ENCODE measurements at regions not wholly inside any gene's neighbourhood (a gene's known extent, or its start where the extent isn't known, plus 50 kb on each side); places are given as distances from the start of the nearest gene placed in this dataset.
"Not testable (repeated sequence)": the region's sequence is repeated elsewhere in the genome, so short reads cannot be mapped to it uniquely, and the experiment has no call there.

DNA sequence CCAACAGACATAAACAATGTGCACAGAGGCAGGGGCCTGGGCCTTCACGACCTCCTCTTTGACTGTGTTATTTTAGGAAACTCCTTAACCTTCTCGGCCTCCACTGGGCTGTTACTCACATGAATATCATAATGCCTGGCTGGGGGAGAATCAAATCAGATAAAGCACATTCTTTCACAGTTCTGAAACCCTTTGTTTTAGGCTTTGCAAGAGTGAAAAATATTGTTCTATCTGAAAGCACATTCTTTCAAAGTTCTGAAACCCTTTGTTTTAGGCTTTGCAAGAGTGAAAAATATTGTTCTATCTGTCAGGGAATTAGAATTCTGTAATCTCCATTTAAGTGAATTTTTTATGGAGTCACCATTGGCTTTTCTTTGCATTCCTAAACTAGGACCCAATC, 50.7 kb upstream of the SYNDIG1 start:
- DNase-seq = no peak

DNA sequence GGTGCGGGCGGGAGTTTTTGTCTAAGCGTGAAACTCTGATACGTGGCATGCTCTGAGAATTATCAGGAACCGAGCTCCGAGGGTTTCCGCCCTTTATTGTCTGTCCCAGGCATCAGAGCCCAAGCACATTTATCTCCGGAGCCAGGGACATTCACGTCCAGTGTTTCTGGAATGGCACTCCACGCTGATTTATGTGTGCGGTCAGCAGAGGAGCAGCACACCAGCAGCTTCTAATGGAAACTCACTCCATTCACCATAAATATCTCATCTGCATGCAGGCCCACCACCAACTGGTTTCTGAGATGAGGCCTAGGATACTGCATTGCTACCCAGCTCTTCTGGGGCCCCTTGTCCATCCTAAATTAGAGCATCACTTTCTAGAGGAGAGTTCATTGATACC, 51.9 kb upstream of the SYNDIG1 start:
- DNase-seq = no peak

DNA sequence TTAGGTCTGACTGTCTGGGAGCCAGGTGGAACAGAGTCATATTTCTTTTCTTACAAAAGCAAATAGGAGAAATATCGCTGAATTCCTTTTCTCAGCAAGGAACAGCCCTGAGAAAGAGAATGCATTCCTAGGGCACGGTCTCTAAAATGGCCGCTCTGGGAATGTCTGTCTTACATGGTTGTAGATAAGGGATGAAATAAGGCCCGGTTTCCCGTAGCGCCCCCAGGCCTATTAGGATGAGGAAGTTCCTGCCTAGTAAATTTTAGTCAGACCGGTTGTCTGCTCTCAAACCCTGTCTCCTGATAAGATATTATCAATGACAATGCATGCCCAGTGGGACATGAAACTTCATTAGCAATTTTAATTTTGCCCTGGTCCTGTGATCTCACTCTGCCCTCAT, 54.0 kb upstream of the SYNDIG1 start:
- not testable (repeated sequence) for DNase-seq

DNA sequence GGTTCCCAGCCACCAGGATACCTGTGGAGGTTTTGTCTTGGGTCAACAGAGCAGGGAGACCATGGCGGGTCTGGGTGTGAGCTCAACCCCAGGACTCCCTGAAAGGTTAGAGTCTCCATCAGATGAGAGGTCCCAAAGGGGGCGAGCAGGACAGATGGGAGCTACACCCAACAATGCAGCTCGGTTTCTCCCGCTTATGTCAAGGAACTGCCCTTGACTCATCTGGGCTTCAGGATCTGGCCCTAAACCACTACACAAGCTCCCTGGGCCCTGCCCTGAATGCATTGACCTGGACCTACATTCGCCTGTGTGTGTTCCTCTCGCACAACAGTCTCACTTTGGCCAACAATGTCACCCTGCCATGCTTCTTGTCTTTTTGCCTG, 57.6 kb upstream of the SYNDIG1 start:
- DNase-seq = no peak

DNA sequence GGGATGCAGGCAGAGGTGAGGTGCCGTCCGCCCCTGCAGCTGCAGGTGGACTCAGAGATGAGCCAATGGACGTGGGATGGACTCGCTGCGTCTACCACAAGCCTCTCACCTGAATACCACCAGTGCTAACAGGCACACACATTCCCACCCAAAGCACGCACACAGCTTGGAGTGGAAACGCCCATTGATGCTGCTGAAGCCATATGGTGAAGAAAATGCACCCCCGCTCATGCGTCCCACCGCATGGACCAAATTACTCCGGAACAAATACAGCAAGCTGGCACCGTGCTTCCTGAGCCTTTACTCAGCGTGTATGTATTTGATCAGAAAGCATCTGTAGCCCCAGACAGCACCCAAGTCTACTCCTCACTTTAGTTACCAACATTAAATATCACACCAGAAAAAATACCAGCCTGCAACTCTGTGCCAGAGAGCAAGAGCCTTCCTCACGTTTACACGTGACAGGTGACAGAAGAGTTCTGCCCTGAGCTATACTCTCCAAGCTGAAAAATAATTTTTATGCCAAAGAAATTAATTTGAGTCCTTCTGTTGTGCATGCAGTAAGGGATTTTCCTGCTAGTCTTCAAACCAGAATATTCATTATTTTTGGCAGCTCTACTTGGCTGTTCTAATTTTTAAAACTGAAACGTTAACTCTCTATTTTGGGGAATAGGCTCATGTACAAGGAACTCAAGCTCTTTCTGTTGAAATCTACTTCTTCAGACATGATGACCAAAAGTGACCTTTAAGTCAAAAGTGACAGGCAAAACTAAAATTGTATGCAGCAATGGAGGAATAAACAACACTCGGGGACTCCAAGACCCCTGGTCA, 58.2 kb upstream of the SYNDIG1 start:
- DNase-seq = no peak

DNA sequence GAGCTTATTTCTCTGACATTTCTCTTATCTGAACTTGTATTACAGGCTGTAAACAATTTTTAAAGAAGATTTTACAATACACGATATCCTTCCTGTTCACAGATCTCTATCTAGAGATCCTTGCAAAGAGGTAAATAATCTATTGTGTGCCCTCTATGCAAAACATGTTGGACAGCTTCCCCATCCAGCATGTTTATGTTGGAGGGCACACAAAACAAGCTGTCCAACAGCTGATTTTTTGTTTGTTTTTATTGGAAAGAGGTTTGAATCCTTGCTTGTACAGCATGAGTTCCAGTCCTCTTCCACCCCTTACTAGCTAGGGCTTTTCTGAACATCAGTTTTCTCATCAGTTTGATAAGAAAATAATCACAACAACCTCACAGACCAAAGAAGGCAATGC, 62.3 kb upstream of the SYNDIG1 start:
- no peak for DNase-seq

- no peak for DNase-seq
Observed at GRCh38 chr20:24406750-24407149, 62.7 kb upstream of the SYNDIG1 start.

DNA sequence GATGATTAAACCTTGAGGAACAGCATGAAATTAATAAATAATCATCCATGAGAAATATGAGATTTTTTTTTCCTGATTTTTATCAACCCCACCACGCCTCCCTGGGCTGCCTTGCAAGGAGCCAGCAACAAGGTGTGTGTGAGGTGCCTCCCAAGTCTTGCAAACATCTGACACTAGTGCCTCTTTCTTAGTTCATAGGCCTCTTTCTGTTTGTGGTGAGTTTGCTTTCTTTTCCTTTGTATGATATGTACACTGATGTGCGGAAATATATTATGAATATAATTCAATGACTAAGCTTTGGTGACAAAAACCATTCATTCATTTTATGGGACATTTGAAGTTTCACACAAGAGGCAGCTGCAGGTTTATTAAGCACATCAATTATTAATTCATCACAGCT, 63.2 kb upstream of the SYNDIG1 start:
- no peak for DNase-seq

GRCh38 chr20:24405810-24406209, 63.6 kb upstream of the SYNDIG1 start:
- DNase-seq = no peak

DNA sequence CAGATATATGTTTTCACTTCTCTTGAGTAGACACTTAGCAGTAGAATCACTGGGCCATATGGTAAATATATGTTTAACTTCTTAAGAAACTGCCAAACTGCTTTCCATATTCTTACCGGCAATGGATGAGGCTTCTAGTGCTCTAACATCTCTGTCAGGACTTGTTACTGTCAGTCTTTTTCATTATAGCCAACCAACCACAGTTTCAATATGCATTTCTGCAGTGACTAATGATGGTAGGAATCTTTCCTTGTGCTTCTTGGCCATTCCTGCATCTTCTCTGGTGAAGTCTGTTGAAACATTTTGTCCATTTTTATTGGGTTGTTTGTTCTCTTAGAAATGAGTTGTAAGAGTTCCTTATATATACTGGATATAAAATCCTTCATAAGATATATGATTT, 66.0 kb upstream of the SYNDIG1 start:
- no peak for DNase-seq

DNA sequence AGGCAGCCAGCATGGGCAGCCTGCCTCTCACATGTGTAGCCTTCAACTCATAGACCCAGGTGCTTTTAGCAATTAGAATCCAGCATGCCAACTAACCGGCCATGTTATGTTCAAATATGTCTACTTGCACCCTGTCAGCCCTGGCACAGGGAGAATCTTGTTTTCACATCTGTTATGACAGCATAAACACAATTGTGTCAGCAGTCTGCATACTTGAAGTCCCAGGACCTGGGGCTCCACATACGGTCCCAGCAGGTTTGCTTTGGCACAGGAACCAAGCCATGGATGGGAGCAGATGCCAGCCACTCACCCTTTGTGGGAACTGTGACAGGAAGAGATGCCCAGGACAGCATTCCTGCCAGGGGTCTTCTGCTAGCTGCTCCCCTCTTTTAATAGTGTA, 67.2 kb upstream of the SYNDIG1 start:
- no peak for DNase-seq

DNA sequence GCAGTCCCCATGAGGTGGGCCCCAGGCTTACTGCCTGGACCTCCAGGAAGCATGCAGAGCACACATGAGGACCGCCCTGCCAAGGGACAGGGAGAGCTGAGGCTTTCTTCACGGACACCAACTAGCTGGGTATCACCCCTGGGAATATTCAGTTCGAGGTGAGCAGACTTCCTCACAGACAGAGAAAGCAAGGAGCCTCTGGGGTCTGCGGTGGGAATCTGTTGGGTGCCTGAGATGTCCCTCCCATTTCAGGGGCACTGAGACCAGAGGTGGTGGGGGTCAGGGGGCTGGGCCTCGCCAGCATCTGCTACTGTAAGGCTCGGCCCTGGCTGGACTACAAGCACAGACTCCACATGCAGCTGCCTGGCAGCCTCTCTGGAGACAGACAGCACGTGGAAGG, 74.3 kb upstream of the SYNDIG1 start:
- no peak for DNase-seq

GRCh38 chr20:24393903-24394302, 75.5 kb upstream of the SYNDIG1 start:
- DNase-seq = no peak

DNA sequence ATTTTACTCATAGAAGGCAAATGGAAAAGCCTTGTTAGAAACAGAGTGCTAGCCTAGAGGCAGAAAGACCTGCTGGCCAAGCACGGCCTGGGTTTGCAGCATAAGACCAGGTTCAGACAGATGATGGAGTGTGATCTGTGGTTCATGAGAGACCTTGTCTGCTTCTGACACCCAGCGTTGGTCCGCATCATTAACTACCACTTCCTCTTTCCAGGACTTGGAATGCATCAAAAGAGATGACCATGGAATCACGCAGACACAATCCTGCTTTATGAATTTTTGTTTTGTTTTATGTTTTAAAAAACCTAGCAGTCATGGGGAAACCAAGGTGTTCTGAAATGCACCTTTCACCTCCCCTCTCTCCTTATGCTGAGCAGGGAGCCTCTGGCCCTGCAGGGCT, 76.8 kb upstream of the SYNDIG1 start:
- no peak for DNase-seq

GRCh38 chr20:24389686-24390085, 79.7 kb upstream of the SYNDIG1 start:
- peak; percentile 17 for DNase-seq

- DNase-seq = no peak
Observed at GRCh38 chr20:24388828-24389380, 80.5 kb upstream of the SYNDIG1 start.

- DNase-seq = no peak
Observed at GRCh38 chr20:24385547-24385946, 83.9 kb upstream of the SYNDIG1 start.

DNA sequence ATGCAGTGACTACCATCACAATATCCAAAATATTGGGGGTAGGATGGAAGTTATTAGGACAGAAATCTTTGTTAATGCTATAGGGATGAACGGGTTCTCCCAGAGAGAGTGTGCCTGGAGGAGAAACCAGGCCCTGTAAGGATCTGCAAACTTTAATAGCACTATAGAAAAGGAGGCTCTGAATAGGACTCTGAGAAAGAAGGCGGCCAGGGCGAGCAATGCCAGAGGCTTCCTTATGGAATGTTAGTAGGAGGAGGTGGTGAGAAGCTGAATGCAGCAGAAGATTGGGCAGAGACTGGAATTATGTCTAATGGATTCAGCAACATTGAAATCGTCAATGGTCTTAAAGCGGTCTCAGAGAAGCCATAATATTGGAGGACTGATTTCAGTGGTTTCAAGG, 84.6 kb upstream of the SYNDIG1 start:
- DNase-seq = no peak

- no peak for DNase-seq
Observed at GRCh38 chr20:24382743-24383142, 86.7 kb upstream of the SYNDIG1 start.

- DNase-seq = no peak
Observed at GRCh38 chr20:24382331-24382730, 87.1 kb upstream of the SYNDIG1 start.

DNA sequence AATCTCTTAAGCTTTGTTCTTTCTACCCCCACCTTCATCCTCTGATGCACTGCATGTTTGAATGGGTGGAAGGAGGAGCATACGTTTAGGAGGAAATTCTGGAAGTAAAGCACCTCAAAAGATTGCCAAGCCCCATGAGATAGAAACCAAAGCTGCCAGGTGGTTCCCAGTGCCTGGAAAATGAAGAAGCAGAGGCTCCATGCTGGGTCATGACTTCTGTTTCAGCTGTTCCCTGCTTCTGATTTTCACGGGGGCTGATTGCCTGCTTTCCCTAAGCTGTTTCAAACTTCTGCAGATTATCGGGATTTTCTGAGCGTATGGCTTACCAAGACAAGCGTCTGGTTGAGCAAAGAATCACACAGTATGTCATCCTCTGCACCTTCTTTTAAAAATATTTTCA, 87.5 kb upstream of the SYNDIG1 start:
- no peak for DNase-seq

DNA sequence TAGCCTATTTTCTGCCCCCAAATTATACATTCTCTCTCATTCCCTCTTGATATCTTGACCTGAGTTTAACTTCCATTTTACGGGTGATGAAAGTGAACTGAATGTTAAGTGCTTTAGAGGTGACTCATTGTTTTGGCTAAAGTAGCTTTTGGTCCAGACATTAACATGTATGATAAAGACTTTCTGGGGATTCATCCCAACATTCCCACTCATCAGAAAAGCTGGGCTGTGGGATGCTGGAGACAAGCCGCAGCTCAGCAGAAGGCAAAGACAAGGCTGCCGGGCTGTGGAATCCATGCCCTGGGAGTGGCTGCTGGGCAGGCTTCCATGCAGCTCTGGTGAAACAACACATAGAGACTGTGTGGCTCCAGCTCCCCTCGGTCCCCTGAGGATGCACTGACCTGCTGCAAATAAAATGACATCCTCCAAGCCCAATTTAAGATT, 89.9 kb upstream of the SYNDIG1 start:
- no peak for DNase-seq

GRCh38 chr20:24378661-24379483, 90.6 kb upstream of the SYNDIG1 start:
- no peak for DNase-seq

All from CD4-positive, alpha-beta T cell treated with Interleukin-21 for 1 hour (primary cell).